ENCODE measurements at regions not wholly inside any gene's neighbourhood (a gene's known extent, or its start where the extent isn't known, plus 50 kb on each side); places are given as distances from the start of the nearest gene placed in this dataset.

- DNase-seq (ENCODE audit: low spot score): no peak
Measured at GRCh38 chr5:111676926-111677415, 80.0 kb downstream of the NREP start.

- no peak for DNase-seq (ENCODE audit: low spot score)
Measured at GRCh38 chr5:111676466-111676865, 80.5 kb downstream of the NREP start.

- DNase-seq (ENCODE audit: low spot score): no peak
Measured at GRCh38 chr5:111675201-111675934, 81.6 kb downstream of the NREP start.

GRCh38 chr5:111673891-111674626 is 82.9 kb downstream of the NREP start:
- no peak for DNase-seq (ENCODE audit: low spot score)

- DNase-seq (ENCODE audit: low spot score): no peak
Measured at GRCh38 chr5:111672099-111672498, 84.9 kb downstream of the NREP start.

GRCh38 chr5:111670826-111671492 is 86.0 kb downstream of the NREP start:
- peak; percentile 8 for DNase-seq (ENCODE audit: low spot score)

GRCh38 chr5:111668477-111669414 is 88.2 kb downstream of the NREP start:
- no peak for DNase-seq (ENCODE audit: low spot score)

GRCh38 chr5:111667128-111667736 is 89.8 kb downstream of the NREP start:
- no peak for DNase-seq (ENCODE audit: low spot score)

GRCh38 chr5:111656580-111656979 is 100.4 kb downstream of the NREP start:
- DNase-seq (ENCODE audit: low spot score): no peak

- no peak for DNase-seq (ENCODE audit: low spot score)
Measured at GRCh38 chr5:111655169-111655924, 101.6 kb downstream of the NREP start.

- DNase-seq (ENCODE audit: low spot score): no peak
Measured at GRCh38 chr5:111653408-111653807, 103.6 kb downstream of the NREP start.

GRCh38 chr5:111649516-111649915 is 107.5 kb downstream of the NREP start:
- DNase-seq (ENCODE audit: low spot score): no peak

- DNase-seq (ENCODE audit: low spot score): no peak
Measured at GRCh38 chr5:111645303-111645838, 111.6 kb downstream of the NREP start.

GRCh38 chr5:111643499-111643898 is 113.5 kb downstream of the NREP start:
- no peak for DNase-seq (ENCODE audit: low spot score)

GRCh38 chr5:111641533-111642233 is 115.3 kb downstream of the NREP start:
- no peak for DNase-seq (ENCODE audit: low spot score)

GRCh38 chr5:111639912-111640311 is 117.1 kb downstream of the NREP start:
- DNase-seq (ENCODE audit: low spot score): no peak

GRCh38 chr5:111636736-111637135 is 120.3 kb downstream of the NREP start:
- DNase-seq (ENCODE audit: low spot score): no peak

GRCh38 chr5:111635916-111636570 is 121.0 kb downstream of the NREP start:
- DNase-seq (ENCODE audit: low spot score): no peak
